NCI-H2107 treated with DMSO at 0.1 percent for 48 hours (cell line): ENCODE measurements at regions not wholly inside any gene's neighbourhood (a gene's known extent, or its start where the extent isn't known, plus 50 kb on each side); places are given as distances from the start of the nearest gene placed in this dataset.
"Not testable (repeated sequence)": the region's sequence is repeated elsewhere in the genome, so short reads cannot be mapped to it uniquely, and the experiment has no call there.

Experiments
- DNase-seq: peaks from one replicate; lab custom pipeline; 2025; ENCODE audit not compliant: unreplicated experiment; lab: John Stamatoyannopoulos, UW

DNA sequence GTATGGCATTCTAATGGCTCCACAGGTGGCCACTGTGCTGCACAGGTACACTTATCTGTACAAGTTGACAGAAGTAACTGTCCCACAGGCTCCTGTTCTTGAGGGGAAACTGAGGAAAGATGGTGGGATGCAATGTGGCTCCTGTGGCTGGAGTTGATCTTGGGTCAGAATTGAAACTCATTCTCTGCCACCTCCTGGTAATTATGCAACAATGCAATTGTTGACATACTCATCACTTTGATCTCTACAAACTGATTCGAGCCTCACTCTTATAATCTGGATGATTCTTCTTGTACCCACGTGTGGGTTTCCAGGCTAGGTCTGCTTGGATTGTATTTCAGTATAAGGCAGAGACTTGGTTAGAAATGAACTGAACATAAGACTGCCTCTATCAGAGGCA lies 148.8 kb downstream of the CCNG2 start:
- DNase-seq: no peak

DNA sequence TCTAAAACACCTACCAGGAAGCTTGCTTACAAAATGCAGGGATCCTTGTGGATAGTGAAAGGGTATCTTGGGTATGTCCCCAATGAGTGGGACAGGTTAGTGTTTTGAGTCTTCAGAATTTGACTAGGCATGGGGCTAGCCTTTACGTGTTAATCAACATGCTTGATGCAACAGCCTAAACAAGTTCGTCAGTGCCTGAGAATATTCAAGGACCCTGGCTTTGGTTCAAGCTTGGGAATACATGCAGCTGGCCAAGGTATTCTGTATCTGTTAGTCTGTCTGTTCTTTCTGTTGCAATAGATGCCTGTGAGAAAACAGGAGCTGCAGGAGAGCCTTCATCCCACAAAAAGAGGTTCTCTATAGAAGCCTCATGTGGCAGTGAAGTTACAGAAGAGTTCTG lies 149.5 kb downstream of the CCNG2 start:
- no peak for DNase-seq

DNA sequence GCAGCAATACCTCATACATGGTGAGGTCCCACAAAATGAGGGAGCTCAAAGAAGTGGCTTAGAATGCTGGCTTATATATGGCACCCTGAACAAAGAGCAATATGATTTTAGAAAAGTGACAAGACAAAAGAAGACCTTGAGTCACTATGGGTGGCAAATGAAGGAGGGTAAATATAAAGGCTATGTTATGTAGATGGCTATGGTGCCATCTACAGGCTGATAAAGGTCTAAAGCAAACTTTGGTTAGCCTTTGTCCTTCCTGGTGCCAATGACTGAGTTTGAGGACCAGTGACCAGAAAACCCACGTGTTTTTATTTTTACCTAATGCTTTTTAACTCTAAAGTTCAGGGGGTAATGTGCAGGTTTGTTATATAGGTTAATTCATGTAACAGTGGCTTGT lies 151.8 kb downstream of the CCNG2 start:
- DNase-seq: peak; percentile 27

- DNase-seq: no peak
Observed at GRCh38 chr4:77309496-77309895, 152.5 kb downstream of the CCNG2 start.

DNA sequence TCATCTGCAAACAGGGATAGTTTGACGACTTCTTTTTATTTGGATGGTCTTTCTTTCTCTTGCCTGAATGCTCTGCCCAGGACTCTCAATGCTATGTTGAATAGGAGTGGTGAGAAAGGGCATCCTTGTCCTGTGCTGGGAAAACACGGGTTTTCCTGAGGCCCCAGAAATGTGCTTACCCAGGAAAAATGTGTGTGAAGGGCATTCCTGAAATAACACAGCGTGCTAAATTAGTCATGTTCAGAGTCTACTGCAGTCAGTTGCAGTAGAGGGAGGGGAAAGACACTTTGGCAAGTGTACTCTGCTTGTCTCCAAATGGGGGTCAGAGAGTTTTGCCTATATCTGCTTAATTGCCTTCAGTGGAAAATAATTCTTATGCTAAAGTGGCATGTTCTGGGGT lies 153.9 kb downstream of the CCNG2 start:
- no peak for DNase-seq

DNA sequence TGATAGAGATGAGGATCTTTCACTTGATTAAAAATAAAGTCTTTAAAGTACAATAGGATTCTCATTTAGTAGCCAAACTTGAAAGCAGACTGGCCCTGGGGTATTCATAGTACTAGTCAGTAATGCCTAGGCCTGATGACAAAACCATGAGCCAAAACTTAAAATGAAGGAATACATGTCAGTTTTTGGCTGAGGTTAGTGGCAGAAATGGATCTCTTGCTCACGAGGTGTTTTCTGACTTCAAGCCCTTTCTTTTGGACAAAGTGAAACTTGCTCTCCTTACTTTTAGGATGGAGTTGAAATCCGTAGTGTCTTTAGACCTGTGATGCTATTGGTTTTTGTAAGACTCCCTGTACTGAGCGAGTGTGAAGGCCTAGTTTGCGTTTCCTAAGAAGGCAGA lies 157.7 kb downstream of the CCNG2 start:
- DNase-seq: no peak

- no peak for DNase-seq
Observed at GRCh38 chr4:77327151-77327550, 170.1 kb downstream of the CCNG2 start.

- no peak for DNase-seq
Observed at GRCh38 chr4:77332696-77333270, 175.8 kb downstream of the CCNG2 start.

- no peak for DNase-seq
Observed at GRCh38 chr4:77336411-77337142, 179.6 kb downstream of the CCNG2 start.

DNA sequence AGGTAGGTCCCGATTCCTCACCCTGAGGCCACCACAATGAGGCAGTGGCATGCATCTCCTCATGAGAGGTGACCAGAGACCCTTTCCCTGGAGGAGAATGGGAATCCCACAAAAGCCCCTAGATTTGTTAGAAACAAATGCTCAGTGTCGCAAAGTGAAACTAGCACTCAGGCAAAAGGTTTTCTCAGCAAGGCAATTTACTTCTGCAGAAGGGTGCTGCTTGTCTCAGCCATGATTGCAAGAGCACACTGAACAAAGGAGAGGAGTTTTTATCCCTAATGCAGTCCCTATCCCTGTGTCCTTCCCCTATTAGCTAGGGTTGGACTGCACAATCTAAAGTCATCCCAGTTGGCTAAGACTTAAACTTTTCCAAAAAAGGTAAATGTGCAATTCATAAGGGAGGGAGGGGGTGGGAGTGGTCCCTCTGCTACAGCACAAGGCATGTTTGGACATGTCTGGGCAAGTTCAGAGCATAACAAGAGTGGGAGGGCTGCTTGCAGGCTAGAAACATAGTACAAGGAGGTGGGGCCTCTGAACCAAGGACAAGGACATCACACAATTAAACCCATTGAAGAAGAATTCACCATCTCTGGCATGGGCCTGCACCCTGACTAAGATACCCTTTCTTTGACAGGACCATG lies 185.3 kb downstream of the CCNG2 start:
- DNase-seq: no peak

DNA sequence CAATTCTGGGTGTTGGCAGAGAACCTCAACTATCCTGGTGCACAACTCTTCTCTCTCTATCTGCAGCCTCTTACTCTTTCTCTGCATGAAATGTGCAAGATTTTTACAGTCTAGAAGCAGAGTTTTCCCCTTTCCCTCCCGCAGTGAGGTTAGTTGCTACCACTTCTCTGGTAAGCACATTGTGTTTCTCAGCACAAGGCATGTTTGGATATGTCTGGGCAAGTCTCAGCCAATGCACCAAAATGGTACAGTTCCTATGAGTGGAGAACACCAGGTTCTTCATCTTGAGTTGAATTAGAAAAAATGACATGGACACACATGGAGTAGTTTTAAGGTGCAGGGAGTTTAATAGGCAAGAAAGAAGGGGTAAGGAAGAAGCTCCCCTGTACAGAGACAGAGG lies 187.0 kb downstream of the CCNG2 start:
- no peak for DNase-seq

DNA sequence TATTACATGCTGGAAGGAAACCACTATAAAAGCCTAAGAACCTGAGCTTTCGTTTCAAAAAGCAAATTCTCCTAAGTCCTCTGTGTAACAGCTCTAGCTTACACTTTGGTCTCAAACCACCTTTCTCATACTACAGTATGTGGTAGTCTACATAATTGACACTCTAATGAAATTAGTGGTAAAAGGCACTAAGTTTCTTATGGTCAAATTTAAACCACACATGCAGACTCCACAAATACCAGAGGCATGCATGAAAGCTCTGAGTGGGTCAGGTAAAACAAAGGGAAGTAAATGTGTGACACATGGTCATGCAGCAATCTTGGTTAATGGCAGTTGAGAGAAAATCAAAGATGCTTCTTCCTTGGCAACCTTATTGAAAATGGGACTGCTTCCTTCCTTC lies 187.8 kb downstream of the CCNG2 start:
- no peak for DNase-seq

DNA sequence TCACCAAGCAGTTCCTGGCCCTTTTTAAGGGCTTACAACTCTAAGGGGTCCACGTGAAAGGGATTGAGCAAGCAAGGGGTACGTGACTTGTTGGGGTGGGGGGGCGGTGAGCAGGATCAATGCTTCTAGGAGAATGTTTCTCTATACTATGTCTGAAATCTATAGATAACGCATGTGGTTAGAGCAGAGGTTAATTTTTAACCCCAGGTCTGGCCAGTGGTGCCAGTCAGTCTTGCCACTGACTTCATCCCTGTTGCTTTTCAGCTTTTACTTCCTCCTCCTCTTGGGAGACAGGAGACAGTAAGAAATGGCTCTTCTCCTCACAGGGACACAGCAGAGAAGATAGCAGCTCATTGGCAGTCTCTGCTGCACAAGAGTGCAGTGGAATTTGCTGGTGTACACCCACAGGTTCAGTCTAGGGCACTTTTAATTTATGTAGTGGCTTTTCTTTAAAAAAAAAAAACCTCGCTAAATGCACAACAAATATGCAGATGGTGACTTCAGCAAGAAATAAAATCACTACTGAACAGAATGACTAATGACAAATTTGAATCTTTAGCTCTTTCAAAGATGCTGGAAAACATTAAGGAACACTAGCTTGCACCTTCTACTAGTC lies 190.5 kb downstream of the CCNG2 start:
- no peak for DNase-seq

DNA sequence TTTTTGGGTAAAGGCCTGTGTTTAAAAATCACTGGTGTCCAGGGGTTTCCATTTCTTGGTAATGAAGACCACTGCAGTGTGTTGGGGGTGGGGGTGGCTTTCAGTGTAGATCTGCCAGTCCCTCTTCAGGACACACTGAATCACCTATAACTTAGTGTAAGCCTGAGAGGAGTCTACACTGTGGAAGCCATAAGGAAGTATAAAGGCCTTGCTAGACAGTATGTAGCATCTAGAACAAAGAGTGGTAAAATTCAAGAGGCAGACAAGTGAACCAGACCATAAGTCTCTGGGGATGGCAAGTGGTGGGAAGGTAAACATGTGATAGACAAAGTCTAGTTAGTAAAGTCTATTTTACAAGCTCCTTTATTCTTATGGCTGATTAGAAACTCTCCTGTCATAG lies 191.8 kb downstream of the CCNG2 start:
- DNase-seq: no peak

DNA sequence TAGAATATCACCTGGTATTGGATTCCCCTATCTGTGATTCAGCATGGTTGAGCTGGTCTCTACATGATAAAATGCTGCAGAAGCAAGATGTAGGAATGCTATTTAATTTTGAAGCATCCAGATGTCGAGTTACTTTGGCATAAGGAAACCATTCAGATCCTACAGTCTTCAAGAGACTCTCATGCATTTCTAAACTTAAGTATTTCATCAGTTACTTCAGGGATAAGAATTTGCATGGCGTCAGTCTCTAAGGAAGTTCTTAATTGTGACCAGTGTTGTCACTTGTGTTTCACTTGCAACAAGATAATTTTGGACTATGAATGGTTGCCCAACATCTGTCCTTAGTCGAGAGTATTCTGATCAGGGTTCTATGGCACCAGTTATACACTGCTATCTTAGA lies 192.4 kb downstream of the CCNG2 start:
- no peak for DNase-seq

DNA sequence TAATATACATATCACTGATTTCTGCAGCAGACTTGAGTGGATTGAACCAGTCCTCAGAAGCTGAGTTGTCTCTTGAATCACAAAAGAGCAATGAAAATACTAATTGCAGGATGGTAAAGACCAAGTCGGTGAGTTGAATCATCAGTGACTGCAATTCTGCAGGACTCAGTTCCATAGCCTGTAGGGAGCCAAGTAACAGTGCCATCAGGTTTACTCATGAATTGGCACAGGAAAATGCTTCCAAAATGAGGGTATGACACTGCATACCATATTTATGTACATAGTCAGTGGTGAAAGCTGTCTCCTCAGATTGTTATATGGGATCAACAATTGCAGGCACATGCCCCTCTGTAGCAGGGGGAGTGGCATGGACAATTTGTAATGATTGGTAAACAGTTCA lies 192.8 kb downstream of the CCNG2 start:
- no peak for DNase-seq

GRCh38 chr4:77352192-77352591 lies 195.2 kb downstream of the CCNG2 start:
- DNase-seq: no peak

DNA sequence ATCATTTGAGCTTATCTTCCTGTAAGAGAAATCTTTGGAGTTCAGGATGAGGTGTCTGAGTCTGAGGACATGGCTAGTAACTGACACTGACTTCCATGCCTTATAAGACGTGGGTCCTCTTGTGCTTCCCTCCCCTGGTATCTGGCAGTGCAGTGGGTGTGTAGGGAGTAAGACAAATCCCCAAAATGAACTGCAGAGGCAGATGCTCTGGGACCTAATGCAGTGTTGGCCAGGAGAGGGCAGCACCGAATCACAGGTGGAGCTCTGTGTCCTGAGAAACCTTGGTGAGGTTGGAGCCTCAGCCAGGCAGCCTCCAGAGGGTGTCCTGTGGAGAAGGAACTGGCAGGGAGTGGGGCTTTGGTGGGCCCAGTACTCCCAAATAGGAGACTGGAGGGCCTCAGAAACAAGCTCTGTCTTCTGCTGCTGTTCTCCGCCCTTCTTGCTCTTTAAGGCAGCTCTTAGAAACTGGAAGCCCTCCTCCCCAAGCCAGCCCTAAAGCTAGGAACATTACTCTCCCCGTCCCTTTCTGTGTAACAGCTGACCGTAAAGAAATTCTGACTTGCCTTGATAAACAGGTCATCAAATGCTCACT lies 196.8 kb downstream of the CCNG2 start:
- not testable (repeated sequence) for DNase-seq

DNA sequence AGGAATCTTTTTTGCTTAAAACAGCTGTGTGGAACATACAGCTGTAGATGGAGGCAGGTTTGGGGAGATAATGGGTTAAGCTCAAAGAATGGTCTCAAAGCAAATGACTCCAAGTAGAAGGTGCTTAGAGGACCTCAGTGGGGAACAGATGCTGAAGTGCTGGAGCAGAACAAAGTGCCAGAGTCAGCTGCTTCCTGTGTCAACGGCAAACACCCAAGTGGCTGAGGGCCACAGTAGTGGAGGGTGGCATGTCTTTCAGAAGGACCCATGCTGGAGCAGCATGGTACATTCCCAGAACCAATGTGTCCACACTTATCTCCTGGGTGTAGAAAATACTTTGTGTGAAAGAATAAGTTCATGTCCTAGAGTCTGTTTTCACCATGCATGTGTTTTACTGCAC lies 197.5 kb downstream of the CCNG2 start:
- no peak for DNase-seq

DNA sequence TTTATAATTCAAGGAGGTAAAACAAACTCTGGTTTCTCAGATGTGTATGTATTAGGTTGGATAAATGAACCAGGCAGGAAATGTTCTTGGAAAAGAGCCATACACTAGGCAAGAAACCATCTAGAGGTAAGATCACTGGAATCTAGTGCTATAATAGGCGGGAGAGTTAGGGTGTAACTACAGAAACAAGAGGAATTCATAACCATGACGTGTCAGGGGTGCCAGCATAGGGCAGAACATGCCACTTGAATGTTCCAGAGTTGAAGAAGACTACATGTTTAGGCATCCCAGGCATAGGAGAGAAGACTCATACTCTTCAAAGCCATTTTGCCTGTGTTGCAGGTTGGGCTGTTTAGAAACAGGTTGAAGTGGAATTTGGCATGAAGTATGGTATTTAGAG lies 198.7 kb downstream of the CCNG2 start:
- no peak for DNase-seq

DNA sequence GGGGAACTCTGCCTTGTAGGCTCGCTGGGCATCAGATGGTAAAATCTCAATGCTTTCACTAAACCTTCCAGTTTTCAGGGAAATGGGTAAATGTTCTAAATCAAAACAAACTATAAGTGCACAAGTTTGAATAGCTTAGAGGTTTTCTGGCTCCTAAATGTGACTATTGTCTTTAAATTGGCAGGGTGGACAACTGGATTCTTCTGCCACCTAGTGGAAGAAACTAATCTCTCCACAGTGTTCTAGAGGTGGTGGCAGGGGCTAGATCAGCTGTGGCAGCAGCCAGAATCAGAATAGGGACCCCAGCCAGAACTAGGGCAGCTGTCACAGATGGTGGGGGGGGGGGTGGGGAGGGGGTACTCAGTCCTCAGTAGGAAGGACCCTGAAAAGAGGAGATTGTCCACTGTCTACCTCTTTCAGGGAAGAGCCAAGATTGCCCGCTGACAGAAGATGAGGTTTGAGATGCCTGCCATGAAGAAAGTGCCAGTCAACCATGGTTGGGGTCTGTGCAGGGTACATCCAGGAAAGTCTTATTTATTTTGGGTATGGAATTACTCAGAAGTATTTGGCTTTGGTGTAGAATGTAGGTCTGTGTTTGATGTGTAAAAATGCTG lies 201.4 kb downstream of the CCNG2 start:
- no peak for DNase-seq
